OCI-LY3 (cell line): ENCODE measurements at regions not wholly inside any gene's neighbourhood (a gene's known extent, or its start where the extent isn't known, plus 50 kb on each side); places are given as distances from the start of the nearest gene placed in this dataset.

Source experiments
- EZH2phosphoT487 ChIP-seq: fragments of 200-600 bp; shearing (Covaris generic); IDR thresholded peaks from 2 replicates; pipeline ENCODE4 v1.6.1; 2018; ENCODE audit warnings: antibody characterized with exemption, mixed run types, low read depth
- TF ChIP-seq, protein P1 (sequence below): fragments of 200-600, 300-600 bp; sonication (generic); IDR thresholded peaks from 2 replicates; pipeline ENCODE4 v1.5.1; 2014; ENCODE audit warnings: antibody characterized with exemption, low read length, low read depth

GRCh38 chr12:125276567-125276966 is 211.3 kb downstream of the AACS start:
- TF ChIP-seq, protein P1, sequence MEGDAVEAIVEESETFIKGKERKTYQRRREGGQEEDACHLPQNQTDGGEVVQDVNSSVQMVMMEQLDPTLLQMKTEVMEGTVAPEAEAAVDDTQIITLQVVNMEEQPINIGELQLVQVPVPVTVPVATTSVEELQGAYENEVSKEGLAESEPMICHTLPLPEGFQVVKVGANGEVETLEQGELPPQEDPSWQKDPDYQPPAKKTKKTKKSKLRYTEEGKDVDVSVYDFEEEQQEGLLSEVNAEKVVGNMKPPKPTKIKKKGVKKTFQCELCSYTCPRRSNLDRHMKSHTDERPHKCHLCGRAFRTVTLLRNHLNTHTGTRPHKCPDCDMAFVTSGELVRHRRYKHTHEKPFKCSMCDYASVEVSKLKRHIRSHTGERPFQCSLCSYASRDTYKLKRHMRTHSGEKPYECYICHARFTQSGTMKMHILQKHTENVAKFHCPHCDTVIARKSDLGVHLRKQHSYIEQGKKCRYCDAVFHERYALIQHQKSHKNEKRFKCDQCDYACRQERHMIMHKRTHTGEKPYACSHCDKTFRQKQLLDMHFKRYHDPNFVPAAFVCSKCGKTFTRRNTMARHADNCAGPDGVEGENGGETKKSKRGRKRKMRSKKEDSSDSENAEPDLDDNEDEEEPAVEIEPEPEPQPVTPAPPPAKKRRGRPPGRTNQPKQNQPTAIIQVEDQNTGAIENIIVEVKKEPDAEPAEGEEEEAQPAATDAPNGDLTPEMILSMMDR, result no peak
- TF ChIP-seq EZH2phosphoT487, result no peak
